MCF 10A (cell line): ENCODE measurements at regions not wholly inside any gene's neighbourhood (a gene's known extent, or its start where the extent isn't known, plus 50 kb on each side); places are given as distances from the start of the nearest gene placed in this dataset.

ENCODE experiments used
- BruUV-seq: library from RNA; stranded (reverse); fragments of 400-500 nt; replicated peaks from 2 replicates; lab custom pipeline; 2021; lab: Mats Ljungman, UMichigan
- CTCF ChIA-PET: fragments of 300-600 bp; sonication (Branson Sonifier 250); formaldehyde crosslinking; extraction: SDS; loops from one replicate; lab custom pipeline; 2021; ENCODE audit warnings: antibody characterized with exemption, inconsistent platforms; lab: Yijun Ruan, JAX
- POLR2A ChIA-PET: fragments of 300-600, 350-650 bp; sonication (Branson Sonifier 250); formaldehyde crosslinking; extraction: SDS; loops from one replicate; lab custom pipeline; 2020; ENCODE audit warnings: antibody characterized with exemption, inconsistent platforms; lab: Yijun Ruan, JAX
- DNase-seq: peaks from one replicate; pipeline ENCODE4 v3.0.0-alpha.2; 2018; ENCODE audit not compliant: unreplicated experiment
- H3K27ac Mint-ChIP-seq: one replicate; pipeline ENCODE4 v1.8.0; 2022; ENCODE audit warnings: mild to moderate bottlenecking, low read depth, mixed read lengths; ENCODE audit not compliant: unreplicated experiment
- H3K27me3 Mint-ChIP-seq: one replicate; pipeline ENCODE4 v1.8.0; 2022; ENCODE audit warnings: mixed read lengths; ENCODE audit not compliant: insufficient read depth, unreplicated experiment
- H3K36me3 Mint-ChIP-seq: one replicate; pipeline ENCODE4 v1.8.0; 2022; ENCODE audit warnings: mild to moderate bottlenecking, moderate library complexity, mixed read lengths; ENCODE audit not compliant: insufficient read depth, unreplicated experiment
- H3K4me1 Mint-ChIP-seq: one replicate; pipeline ENCODE4 v1.8.0; 2022; ENCODE audit warnings: mixed read lengths; ENCODE audit not compliant: insufficient read depth, unreplicated experiment
- H3K4me3 Mint-ChIP-seq: one replicate; pipeline ENCODE4 v1.8.0; 2022; ENCODE audit warnings: mild to moderate bottlenecking, moderate library complexity, mixed read lengths; ENCODE audit not compliant: unreplicated experiment
- H3K9me3 Mint-ChIP-seq: one replicate; pipeline ENCODE4 v1.8.0; 2022; ENCODE audit warnings: mixed read lengths; ENCODE audit not compliant: unreplicated experiment
- CTCF ChIP-seq: fragments of 200-600 bp; IDR thresholded peaks from one replicate; pipeline ENCODE4 v1.8.0; 2022; ENCODE audit warnings: antibody characterized with exemption, mild to moderate bottlenecking; ENCODE audit not compliant: unreplicated experiment
- intact Hi-C: fragments of 100-400 bp; cut with micrococcal nuclease; formaldehyde crosslinking; loops from 2 replicates; pipeline ENCODE4 v1.14.1; 2022

- TF ChIP-seq CTCF = no peak
- ChIA-PET POLR2A (interaction anchor here (0.7 to 1.4 kb wide), 6 partner anchors 8 to 44 kb away, joined by 3 to 6 read pairs (median 3); no protein-coding TSS in a partner anchor), CTCF (no interaction called here)
- intact Hi-C loops = no loop called here
- peak overlapping the region; percentile 49 for H3K4me3 Mint-ChIP-seq
- peak overlapping the region; percentile 95 for H3K27ac Mint-ChIP-seq
- no peaks in the 10 kb centered on the region for H3K36me3 Mint-ChIP-seq
- no peaks in the 10 kb centered on the region for H3K9me3 Mint-ChIP-seq
- peaks cover 26% of the 10 kb centered on the region for H3K4me1 Mint-ChIP-seq
- no TSS peak for BruUV-seq
- no peaks in the 10 kb centered on the region for H3K27me3 Mint-ChIP-seq
- no peak for DNase-seq
These were observed 74.3 kb upstream of the COL5A2 start for GRCh38 chr2:189253836-189254235.

- H3K27ac Mint-ChIP-seq = peak overlapping the region; percentile 95
- intact Hi-C loops = no loop called here
These were observed 74.8 kb upstream of the COL5A2 start for GRCh38 chr2:189254268-189254883.

GRCh38 chr2:189255711-189256110 lies 76.2 kb upstream of the COL5A2 start:
- intact Hi-C loops = no loop called here
- TF ChIP-seq CTCF = no peak
- ChIA-PET POLR2A (interaction anchor here (1.0 kb wide), 1 partner anchor 9 kb away, joined by 3 read pairs; no protein-coding TSS in a partner anchor), CTCF (no interaction called here)
- peaks cover 26% of the 10 kb centered on the region for H3K4me1 Mint-ChIP-seq
- no peaks in the 10 kb centered on the region for H3K27me3 Mint-ChIP-seq
- no peak overlapping the region for H3K4me3 Mint-ChIP-seq
- DNase-seq = no peak
- no TSS peak for BruUV-seq
- H3K9me3 Mint-ChIP-seq = no peaks in the 10 kb centered on the region
- H3K36me3 Mint-ChIP-seq = no peaks in the 10 kb centered on the region
- no peak overlapping the region for H3K27ac Mint-ChIP-seq

More at GRCh38 chr2:189254268-189254883, 74.8 kb upstream of the COL5A2 start:
- Mint-ChIP-seq H3K9me3 (no peaks in the 10 kb centered on the region), H3K4me1 (peaks cover 26% of the 10 kb centered on the region), H3K36me3 (no peaks in the 10 kb centered on the region), H3K4me3 (peak overlapping the region; percentile 49), H3K27me3 (no peaks in the 10 kb centered on the region)
- peak; percentile 89 for DNase-seq
- TF ChIP-seq CTCF = no peak
- ChIA-PET POLR2A (interaction anchor here (0.7 to 1.4 kb wide), 5 partner anchors 8 to 32 kb away, joined by 3 to 6 read pairs (median 3); no protein-coding TSS in a partner anchor), CTCF (no interaction called here)
- no TSS peak for BruUV-seq

GRCh38 chr2:189258616-189259365 lies 79.2 kb upstream of the COL5A2 start:
- DNase-seq = no peak
- ChIA-PET CTCF (no interaction called here), POLR2A (interaction anchor here (0.7 to 1.1 kb wide), 3 partner anchors 14 to 135 kb away, joined by 3 read pairs; no protein-coding TSS in a partner anchor)
- H3K36me3 Mint-ChIP-seq = no peaks in the 10 kb centered on the region
- TF ChIP-seq CTCF = no peak
- H3K27ac Mint-ChIP-seq = no peak overlapping the region
- intact Hi-C loops = no loop called here
- no peak overlapping the region for H3K4me3 Mint-ChIP-seq
- no peaks in the 10 kb centered on the region for H3K9me3 Mint-ChIP-seq
- H3K4me1 Mint-ChIP-seq = peaks cover 20% of the 10 kb centered on the region
- BruUV-seq = no TSS peak
- H3K27me3 Mint-ChIP-seq = no peaks in the 10 kb centered on the region
